HUDEP-2 (cell line): ENCODE measurements at regions not wholly inside any gene's neighbourhood (a gene's known extent, or its start where the extent isn't known, plus 50 kb on each side); places are given as distances from the start of the nearest gene placed in this dataset.
A peak's percentile ranks its signal among the peaks of the same experiment; 100 is the strongest.

ENCODE experiments used
- DNase-seq, 76 experiments: peaks; one replicate each; lab custom pipeline; 2025; ENCODE audit not compliant: unreplicated experiment in 76 of 76; lab: John Stamatoyannopoulos, UW

DNA sequence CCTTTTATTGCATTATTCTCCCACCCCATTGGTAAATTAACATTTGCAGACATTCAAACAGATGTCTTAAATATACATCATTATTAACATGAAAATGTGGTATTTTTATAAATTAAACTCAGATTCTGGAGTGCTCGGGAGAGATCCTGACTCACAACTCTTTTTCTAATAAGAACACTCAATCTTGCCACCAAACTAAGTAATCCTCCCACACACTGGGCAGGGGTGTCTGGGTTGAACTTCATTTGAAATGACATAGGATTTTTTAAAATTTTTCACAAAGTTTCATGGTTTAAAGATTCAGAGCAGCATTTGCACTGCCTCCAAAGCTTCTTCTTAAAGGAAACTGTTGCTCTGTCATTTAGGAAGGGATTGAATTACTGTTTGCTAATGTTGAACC is 754.3 kb downstream of the MECOM start:
- no peak for DNase-seq

DNA sequence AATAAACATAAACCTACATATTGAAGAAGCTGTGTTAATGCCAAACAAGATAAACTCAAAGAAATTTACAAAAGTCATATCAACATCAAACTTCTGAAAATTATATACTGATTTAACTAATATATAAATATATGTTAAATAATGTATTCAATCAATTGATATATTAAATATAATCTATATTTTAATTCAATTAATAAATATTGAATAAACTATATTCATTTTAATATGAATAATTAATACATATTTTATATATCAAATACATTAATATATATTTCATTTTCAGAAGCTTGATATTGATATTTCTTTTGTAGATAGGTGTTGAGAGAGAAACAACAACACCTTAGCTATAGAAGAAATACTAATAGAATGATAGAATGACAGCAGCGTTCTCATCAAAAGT is 768.1 kb downstream of the MECOM start:
- DNase-seq, result no peak

- no peak for DNase-seq
These were observed 769.3 kb downstream of the MECOM start for GRCh38 chr3:168894214-168894613.

DNA sequence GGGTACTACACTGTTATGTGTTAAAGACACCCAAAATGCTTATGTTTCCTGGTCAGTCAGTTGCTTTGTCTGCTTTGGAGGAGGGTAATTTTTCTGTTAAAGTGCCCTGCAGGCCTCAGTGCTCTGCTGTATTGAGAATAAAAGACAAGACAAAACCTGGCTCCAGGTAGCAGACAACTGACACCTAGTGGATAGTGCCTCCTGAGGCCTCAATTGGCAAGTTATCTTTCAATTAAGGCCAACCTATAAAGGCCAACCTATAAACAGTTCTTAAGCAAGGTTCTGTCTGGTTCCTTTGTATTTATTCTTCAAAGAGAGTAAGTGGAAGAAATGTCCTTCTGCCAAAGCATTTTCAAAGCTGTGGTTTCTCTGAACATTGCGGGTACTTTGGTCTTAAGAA is 773.8 kb downstream of the MECOM start:
- peak in 1 of 76 experiments; percentile 1 for DNase-seq

DNA sequence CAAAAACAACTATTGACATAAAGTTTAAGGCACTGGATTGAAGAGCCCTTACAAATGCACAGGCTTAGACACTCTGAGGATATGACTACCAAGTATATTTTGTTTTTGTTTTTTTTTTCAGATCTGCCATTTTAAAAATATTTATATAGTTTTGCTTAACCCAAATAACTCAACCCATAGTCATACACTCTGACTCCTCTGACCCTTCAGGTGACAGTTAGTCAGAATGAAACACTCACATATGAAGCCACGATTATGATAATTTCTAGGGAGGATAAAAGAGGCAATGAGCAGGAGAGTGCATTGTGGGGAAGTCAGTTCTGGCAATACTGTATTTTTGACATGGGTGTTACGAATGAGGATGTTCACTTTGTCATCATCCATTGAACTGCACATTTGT is 774.7 kb downstream of the MECOM start:
- no peak for DNase-seq

- no peak for DNase-seq
These were observed 778.5 kb downstream of the MECOM start for GRCh38 chr3:168885028-168885427.

GRCh38 chr3:168884353-168884903 is 779.1 kb downstream of the MECOM start:
- DNase-seq, result no peak

- DNase-seq, result no peak
These were observed 780.4 kb downstream of the MECOM start for GRCh38 chr3:168883145-168883544.

- no peak for DNase-seq
These were observed 781.7 kb downstream of the MECOM start for GRCh38 chr3:168881804-168882203.

DNA sequence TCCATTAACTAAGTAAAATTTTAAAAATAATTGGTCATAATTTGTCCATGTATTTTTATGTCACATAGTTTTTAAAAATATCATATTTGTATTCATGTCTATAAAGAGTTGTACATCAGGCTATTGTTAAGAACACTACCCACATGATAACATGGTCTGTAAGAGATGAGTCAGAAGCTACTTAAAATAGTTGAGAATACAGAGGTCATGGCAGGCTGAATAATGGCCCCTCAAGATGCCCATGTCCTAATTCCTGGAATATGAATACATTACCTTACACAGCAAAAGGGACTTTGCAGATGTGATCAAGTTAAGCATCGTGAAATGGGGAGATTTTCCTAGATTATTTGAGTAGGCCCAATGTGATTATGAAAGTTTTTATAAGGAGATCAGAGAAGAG is 782.9 kb upstream of the GOLIM4 start:
- DNase-seq, result no peak

- DNase-seq, result no peak
These were observed 782.2 kb upstream of the GOLIM4 start for GRCh38 chr3:168877899-168878298.

GRCh38 chr3:168876346-168877035 is 780.8 kb upstream of the GOLIM4 start:
- no peak for DNase-seq

- DNase-seq, result no peak
These were observed 777.1 kb upstream of the GOLIM4 start for GRCh38 chr3:168872826-168873225.

GRCh38 chr3:168870892-168871291 is 775.2 kb upstream of the GOLIM4 start:
- no peak for DNase-seq

DNA sequence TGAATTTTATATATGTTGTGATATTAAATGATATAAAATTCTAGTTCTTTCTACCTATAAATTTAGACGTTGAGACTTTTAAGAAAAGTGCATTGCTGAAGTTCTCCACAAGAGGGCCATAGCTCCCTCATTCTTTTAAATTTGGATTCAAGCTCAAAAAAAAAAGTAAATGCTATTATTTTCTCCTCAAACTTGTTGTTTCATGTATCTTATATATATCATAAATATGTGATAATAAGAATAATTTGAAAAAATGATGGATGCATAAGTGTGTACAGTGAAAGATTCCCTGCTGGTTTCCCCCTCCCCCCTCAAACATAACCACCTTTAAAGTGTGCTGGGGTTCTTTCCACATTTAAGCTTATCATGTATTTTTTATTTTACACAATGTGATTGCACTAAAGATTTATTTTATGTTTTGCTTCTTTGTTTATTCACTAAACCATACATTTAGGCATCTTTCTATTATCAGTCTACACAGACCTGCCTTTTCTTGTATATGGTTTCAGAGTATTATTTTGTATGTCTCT is 769.4 kb upstream of the GOLIM4 start:
- peak in 2 of 76 experiments; percentile 2 to 3 for DNase-seq

- no peak for DNase-seq
These were observed 768.6 kb upstream of the GOLIM4 start for GRCh38 chr3:168864107-168865021.

- no peak for DNase-seq
These were observed 767.8 kb upstream of the GOLIM4 start for GRCh38 chr3:168863561-168863960.

GRCh38 chr3:168862466-168862865 is 766.7 kb upstream of the GOLIM4 start:
- no peak for DNase-seq

GRCh38 chr3:168860592-168860991 is 764.9 kb upstream of the GOLIM4 start:
- DNase-seq, result no peak

- no peak for DNase-seq
These were observed 764.3 kb upstream of the GOLIM4 start for GRCh38 chr3:168860028-168860427.

GRCh38 chr3:168859574-168859973 is 763.9 kb upstream of the GOLIM4 start:
- no peak for DNase-seq
